HG03432 (cell line): ENCODE measurements at regions not wholly inside any gene's neighbourhood (a gene's known extent, or its start where the extent isn't known, plus 50 kb on each side); places are given as distances from the start of the nearest gene placed in this dataset.
"Not testable (repeated sequence)": the region's sequence is repeated elsewhere in the genome, so short reads cannot be mapped to it uniquely, and the experiment has no call there.

Experiments
- ATAC-seq: cut with Tn5 transposase; IDR thresholded peaks from one replicate; pipeline ENCODE4 v1.9.1; 2021; ENCODE audit warnings: mild to moderate bottlenecking, moderate library complexity; ENCODE audit not compliant: unreplicated experiment

DNA sequence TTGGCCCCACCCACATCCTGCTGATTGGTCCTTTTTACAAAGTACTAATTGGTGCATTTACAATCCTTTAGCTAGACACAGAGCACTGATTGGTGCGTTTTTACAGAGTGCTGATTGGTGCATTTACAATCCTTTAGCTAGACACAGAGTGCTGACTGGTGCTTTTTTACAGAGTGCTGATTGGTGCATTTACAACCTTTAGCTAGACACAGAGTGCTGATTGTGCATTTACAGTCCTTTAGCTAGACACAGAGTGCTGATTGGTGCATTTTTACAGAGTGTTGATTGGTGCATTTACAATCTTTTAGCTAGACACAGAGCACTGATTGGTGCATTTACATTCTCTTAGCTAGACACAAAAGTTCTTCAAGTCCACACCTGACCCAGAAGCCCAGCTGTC, 144.2 kb upstream of the XIRP2 start:
- not testable (repeated sequence) for ATAC-seq

DNA sequence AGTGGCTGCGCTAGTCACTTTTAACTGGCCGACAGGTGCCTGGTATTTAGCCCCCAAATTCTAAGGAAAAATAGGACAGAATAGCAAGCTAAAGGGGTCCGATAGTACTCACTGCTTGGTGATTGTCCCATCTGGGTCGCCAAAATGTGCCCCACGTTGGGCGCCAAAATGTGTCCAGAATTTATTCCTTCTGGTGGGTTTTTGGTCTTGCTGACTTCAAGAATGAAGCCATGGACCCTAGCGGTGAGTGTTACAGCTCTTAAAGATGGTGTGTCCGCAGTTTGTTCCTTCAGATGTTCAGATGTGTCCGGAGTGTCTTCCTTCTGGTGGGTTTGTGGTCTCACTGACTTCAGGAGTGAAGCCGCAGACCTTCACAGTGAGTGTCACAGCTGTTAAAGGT, 144.8 kb upstream of the XIRP2 start:
- ATAC-seq = not testable (repeated sequence)

DNA sequence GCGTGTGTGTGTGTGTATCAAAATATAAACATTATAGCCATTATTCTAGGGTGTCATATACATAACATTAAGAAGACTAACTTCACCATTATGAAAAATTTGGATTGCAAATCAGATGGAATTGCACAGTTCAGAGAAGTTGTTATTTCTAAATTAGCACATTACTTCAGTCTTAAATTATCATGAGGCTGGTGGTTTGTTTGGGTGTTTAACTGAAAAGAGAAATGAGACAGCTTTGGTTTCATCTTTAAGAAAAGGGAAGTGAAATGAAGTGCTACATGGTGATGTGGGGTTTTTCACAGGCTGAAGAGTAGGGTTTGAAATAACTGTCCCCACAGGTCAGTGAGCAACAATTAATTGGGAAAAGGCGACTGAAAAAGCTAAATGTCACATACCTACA, 161.2 kb upstream of the XIRP2 start:
- ATAC-seq = peak; percentile 100

DNA sequence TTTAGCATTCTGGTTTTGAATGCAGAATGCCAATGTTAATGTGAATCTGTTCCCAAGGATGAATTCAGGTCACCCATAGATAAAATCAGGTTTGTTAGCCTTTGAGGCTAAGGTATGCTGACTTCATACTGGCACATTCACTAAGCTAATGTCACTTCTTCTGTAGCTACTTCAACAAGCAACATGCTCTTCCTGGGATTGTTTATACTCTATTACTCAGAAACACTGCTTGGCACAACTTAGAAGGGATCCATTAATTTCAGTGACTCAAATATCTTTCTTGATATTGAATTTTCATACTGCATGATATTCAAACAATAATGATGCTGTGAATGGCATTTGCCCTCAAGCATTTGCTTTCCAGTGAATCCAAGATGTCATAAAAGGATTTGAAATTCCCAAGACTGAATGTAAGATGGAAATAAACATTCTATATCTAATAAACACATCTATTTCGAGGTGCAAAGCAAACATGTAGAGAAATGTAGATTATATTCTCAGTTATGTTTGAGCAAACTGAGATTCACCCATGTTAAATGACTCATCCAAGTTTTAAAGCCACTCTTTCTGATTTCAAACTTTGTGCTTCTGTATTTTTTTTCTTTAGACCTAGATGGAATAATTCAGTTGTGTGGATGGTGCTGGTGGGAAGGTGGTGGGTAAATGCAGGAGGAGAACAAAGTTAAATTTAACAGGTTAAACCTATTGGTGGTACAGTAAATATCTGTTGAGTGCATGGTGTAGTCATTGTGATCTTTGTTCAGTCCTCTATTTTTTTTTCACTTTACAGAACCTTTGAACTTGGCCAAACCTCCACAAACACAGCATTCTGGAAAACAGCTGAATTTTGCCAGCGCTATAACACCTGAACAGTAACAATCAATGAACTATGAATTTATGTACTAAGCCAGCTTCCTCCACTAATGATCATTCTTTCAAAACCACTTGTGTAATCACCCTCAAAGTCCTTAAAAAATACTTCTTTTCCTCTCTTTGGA, 162.1 kb upstream of the XIRP2 start:
- ATAC-seq = no peak

DNA sequence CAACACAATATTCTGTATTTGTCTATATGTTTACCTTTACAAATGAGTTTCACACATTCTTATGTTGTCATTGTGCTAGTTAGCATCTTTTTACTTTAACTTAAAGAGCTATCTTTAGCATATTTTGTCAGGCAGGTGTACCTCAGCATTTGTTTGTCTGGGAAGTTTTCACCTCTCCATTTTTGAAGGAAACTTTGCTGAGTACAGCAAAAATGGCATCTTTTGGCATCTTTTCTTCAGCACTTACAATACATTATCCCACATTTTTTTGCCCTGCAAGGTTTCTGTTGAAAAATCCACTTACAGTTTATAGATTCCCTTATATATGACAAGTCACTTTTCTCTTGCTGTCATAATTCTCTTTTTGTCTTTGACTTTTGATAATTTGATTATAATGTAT, 171.3 kb upstream of the XIRP2 start:
- no peak for ATAC-seq

DNA sequence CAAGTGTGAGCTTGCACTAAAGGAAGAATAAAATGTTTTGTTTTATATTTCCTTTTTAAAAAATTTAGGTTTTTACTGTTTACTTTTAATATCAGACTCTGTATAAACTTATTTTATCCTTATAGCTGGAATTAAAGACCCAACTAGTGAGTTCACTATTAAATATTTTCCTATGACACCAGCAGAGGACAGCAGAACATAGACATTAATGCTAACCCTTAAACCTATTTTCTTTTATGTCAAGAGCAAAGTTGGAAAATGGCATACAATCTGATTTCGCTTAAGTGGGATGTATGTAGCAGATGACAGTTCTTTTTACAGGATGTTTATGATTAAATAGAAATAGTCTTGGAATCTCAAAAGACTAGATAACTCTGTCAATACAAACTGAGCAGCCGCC, 188.2 kb upstream of the XIRP2 start:
- no peak for ATAC-seq

DNA sequence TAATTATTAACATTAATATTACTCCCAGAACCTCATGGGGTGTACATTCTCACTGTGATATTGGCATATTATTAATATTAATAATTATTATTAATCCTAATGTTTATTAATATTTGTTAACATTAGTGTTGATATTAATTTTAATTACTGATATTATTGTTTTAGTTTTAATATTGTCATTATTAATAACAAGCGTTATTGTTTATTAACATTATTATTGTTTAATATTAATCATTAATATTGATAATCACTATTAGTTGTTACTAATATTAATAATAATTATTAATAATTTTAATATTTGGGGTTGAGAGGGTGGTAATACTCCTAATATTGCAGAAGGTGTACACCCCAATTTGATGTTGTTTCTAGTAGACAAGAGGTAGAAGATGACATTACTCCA, 193.1 kb upstream of the XIRP2 start:
- ATAC-seq = no peak

DNA sequence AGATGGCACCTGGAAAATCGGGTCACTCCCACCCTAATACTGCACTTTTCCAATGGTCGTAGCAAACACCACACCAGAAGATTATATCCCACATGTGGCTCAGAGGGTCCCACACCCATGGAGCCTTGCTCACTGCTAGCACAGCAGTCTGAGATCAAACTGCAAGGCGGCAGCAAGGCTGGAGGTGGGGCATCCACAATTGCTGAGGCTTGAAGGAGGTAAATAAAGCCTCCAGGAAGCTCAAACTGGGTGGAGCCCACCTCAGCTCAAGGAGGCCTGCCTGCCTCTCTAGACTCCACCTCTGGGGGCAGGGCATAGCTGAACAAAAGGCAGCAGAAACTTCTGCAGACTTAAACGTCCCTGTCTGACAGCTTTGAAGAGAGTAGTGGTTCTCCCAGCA, 192.0 kb upstream of the SCN7A start:
- ATAC-seq = not testable (repeated sequence)

DNA sequence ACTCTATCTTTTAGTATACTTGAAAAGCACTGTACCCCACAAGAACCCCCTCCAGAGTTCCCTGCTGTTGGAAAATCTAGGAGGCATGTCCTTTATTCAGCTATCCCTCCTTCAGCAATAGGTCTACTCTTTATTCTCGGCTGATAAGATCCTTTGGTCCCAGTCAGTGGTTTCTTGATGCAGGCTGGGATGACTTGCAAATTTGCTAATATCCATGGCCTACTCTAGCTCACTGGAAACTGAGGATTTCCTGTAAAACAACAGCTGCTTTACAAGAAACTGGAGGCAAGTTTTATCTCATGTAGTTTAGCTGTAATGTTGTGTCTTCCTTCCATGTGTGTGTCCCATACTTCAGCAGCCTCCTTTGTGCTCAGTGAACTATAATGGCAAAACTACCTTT, 183.9 kb upstream of the SCN7A start:
- ATAC-seq = no peak

DNA sequence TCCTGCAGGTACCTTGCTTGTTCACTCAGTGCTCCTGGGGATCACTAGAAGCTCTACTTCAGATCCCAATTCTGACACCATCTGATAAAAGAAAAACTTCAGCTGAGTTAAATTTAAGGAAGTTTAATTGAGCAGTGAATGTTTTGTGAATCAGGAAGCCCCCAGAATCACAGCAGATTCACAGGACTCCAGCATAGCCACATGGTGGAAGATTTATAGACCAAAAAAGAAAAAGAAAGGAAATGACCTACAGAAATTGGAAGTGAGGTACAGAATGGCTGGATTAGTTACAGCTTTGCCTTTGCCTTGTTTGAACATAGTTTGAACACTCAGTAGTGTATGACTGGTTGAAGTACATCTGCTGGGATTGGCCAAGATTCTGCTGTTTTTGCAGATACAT, 182.7 kb upstream of the SCN7A start:
- no peak for ATAC-seq

DNA sequence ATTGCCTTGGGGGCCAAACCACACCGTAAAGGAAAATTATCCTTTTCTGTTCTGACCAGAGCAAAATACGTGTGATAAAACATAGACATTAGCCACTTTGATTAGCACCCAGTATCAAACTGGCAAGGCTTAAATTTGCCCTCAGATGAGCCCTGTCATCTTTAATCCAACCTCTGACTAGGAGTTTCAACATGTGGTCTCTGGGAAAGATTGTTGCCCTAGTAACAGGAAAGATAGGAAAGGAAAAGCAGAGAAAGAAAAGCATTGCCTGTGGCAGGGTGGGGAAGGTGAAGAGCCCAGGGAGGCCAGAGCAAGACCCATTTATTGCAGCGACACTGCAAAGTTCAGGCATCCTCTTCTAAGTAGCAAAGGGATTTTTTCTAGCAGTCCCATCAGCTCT, 181.5 kb upstream of the SCN7A start:
- no peak for ATAC-seq

DNA sequence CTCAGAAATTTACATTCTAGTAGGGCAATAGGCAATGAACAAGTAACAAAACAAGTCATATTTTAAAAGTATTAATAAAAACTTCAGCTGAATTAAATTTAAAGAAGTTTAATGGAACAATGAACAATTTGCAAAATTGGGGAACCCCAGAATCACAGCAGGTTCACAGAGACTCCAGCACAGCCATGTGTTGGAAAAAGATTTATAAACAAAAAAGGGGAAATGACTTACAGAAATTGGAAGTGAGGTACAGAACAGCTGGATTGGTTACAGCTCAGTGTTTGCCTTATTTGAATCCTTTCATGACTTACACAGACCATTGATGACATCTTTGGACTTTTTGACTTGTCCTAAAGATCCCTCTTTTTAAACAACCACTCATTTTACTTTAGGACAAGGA, 179.9 kb upstream of the SCN7A start:
- ATAC-seq = no peak

DNA sequence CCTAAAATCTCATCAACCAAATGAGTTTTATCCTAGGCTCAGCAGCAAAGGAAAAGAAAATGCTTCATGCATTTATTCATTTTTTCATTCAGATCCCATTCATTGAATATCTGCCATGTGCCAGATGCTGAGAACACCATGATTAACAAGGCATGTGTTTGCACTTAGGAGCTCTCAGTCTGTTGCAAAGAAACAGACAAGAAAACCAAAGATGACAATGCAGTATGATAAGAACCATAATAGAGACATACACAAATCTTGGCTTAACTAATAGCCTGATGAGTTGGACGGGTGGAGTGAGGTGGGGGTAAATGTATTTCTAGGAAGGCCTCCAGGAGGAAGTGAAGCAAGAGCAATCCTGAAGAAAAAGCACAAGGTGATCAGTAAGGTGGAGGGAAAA, 177.8 kb upstream of the SCN7A start:
- no peak for ATAC-seq

DNA sequence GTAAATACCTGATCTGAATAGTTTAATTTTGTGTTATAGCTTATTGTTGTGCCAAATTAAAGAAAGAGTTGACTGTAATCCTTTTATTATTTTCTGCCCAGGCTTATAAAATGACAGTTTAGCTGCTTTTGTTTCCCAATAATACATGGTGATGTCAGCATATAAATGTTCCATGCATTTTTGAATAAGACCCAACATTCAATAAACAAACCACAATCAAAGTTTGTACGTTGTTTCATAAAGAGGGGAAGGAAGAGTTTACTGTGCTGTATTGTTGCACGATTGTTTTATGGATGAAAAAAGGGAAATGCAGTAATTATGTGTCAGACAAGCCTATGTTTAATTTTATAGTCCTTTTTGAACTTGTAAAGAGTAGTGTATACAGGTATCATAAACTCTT, 177.2 kb upstream of the SCN7A start:
- ATAC-seq = no peak

DNA sequence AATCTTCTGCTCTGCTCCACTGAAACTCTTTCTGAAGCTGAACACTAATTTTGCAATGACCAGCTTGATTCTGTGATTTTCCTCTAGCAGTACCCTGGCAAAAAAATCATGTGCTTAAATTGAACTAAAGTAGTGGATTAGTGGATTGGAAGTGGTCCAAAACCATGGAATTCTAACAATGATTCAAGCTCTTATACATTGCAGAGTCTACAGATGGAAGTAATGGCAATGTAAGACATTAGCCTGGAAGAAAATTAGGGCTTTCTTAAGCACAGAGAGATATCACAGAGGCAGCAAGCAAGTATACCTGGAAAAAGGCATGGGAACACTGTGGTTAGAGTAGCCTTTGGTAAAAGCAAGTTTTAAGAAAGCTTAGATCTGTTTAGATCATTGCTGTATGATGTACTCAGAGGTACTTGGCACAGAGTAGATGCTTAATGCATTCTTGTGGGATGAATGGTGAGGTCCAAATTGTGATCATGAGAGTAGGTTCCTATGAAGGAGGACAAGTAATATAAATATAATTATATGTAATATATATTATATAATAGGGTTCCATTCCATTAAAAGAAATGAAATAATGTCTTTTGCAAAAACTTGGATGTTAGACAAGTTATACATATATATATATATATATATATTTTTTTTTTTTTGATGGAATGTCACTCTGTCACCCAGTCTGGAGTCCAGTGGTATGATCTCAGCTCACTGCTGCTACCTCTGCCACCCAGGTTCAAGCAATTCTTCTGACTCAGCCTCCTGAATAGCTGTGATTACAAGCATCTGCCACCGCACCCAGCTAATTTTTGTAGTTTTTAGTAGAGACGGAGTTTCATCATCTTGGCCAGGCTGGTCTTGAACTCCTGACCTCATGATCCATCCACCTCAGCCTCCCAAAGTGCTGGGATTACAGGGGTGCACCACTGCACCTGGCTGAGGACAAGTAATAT, 172.2 kb upstream of the SCN7A start:
- no peak for ATAC-seq

DNA sequence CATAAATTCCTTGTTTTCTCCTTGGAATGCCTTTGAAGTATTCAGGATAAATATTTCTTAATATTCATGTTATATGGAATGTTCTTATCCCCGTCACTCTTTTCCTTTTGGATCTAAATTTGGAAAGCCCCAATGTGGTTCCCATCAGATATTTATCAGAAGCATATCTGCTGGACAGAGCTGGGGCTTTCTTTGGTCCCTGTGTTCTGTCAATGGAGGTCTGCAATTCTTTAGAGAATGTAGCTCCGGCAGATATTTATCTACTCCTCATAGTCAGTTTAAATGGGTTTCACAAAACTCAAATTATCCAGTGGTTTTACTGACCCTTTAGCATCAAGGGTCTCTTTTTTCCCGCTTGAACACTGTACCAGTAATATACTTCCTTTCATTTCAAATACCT, 167.8 kb upstream of the SCN7A start:
- no peak for ATAC-seq

DNA sequence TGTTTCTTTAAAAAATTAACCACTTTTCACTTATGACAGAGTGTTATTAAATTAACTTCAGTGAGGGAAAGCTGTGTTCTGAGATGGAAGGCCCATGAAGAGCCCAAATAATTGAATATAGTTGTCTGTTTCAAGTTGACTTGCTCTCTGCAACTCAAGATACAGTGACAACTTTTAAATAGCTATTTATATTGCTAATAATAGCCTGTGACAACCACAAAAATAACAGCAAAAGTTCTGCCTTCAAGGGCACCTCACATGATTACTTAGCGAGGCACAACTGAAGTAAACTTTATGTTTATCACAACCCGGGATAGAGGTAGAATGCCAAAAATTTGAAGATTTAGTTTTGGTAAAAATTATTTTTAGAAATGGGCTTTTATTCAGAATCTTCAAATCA, 167.3 kb upstream of the SCN7A start:
- ATAC-seq = no peak

DNA sequence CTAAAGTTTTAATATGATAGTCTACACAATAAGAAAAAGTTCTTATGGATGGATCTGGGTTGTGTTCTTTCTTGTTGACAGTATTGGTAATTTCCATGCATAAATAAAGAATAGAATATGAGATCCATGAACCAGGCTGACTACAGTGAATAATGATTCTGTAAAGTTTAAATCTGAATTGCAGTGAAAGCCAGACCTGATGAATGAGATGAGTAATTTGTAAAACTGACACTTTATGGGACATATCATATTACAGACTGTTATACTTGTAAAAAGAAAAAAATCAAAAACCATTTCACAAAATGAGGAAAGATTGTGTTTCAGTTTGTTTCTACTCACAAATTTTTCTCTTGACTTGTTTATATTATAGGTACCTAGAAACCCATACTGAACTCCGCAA, 164.9 kb upstream of the SCN7A start:
- ATAC-seq = no peak

DNA sequence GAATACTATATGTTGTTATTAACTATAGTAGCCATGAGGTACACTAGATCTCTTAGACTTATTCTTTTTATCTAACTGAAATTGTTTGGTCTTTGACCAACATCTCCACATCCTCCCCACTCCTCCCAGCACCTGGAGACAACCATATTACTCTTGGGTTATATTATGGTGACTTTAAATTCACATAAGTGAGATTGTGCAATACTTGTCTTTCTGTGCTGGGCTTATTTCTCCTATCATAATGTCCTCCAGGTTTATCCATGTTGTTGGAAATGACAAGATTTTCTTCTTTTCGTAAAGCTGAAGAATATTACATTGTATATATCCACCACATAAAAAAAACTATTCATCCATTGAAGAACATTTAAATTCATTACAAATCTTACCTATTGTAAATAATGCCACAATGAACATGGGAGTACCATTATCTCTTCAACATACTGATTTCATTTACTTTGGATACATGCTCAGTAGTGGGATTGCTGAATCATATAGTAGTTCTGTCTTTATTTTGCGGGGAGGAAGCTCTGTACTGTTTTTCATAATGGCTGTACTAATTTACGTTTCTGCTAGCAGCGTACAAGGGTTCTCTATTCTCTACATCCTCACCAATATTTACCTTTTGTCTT, 159.2 kb upstream of the SCN7A start:
- ATAC-seq = no peak

DNA sequence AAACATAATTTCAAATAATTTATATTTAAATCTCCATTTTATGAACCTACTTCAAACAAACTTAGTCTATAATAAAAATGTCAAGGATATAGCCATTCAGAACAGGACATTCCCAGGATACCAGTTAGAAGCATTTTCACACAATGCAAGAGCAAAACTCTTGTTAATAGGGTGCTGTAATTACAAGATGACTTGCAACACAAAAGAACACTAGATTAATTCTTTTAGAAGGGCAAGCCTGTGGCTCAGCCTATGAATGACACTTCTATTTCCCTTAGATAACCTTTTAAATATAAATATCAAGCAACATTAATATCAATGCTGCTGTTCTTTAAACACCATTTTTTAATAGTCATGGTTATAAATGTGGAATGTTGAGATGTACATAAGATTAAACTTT, 157.9 kb upstream of the SCN7A start:
- no peak for ATAC-seq

DNA sequence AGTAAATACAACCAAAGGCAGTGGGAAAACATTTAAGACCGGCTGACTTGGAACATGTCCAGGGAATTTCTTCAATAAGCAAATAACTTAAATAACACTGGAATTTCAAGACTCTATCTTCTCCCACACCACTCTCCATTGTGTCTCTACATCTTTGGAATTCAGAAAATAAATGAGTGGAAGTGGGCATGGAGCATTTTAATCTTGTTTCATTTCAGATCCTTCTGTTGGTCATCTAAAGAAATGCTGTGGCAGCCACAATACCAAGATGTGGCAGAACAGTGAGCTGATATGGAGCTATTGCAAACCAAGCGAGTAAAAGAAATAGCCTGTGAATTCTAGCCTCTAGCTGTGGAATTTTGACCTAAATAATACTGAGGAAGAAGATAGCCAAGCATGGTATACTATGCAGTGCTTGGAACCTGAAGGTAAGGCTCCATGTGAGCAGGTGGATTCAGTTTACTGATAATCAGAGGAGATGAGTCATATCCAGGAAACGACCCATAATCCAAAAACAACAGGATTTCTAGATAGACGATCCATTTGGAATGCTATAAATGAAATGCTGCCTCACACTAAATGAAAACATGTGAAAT, 157.1 kb upstream of the SCN7A start:
- no peak for ATAC-seq
